Astrocyte (in vitro differentiated cells and primary cell): ENCODE measurements at regions not wholly inside any gene's neighbourhood (a gene's known extent, or its start where the extent isn't known, plus 50 kb on each side); places are given as distances from the start of the nearest gene placed in this dataset.
"Not testable (repeated sequence)": the region's sequence is repeated elsewhere in the genome, so short reads cannot be mapped to it uniquely, and the experiment has no call there.

Experiments
- DNase-seq: peaks from one replicate; pipeline ENCODE4 v3.0.0-alpha.2; 2010; ENCODE audit warnings: low read depth
- FAIRE-seq: peaks from 2 replicates; lab custom pipeline; 2011; peaks lifted over from hg19 to GRCh38; lab: Jason Lieb, UNC
- H2AFZ ChIP-seq: 2 replicates; pipeline ENCODE4 v1.6.0; 2012; ENCODE audit warnings: low read depth, low read length, inconsistent platforms
- H3K27ac ChIP-seq: 2 replicates; pipeline ENCODE4 v1.5.1; 2011; ENCODE audit warnings: low read depth, low read length, inconsistent platforms
- H3K27me3 ChIP-seq: 2 replicates; pipeline ENCODE4 v1.6.0; 2011; ENCODE audit warnings: low read length, inconsistent platforms; ENCODE audit not compliant: insufficient read depth
- H3K36me3 ChIP-seq: 2 replicates; pipeline ENCODE4 v1.5.1; 2011; ENCODE audit warnings: low read length, inconsistent platforms; ENCODE audit not compliant: insufficient read depth
- H3K4me1 ChIP-seq: 2 replicates; pipeline ENCODE4 v1.5.1; 2011; ENCODE audit warnings: low read length, inconsistent platforms; ENCODE audit not compliant: insufficient read depth
- H3K4me2 ChIP-seq: 2 replicates; pipeline ENCODE4 v1.6.0; 2012; ENCODE audit warnings: low read length, inconsistent platforms
- H3K4me3 ChIP-seq: 2 replicates; pipeline ENCODE4 v1.5.1; 2011; ENCODE audit warnings: low read depth, mild to moderate bottlenecking, low read length, inconsistent platforms; ENCODE audit not compliant: insufficient read depth
- H3K79me2 ChIP-seq: 2 replicates; pipeline ENCODE4 v1.6.0; 2012; ENCODE audit warnings: mild to moderate bottlenecking, low read length, inconsistent platforms; ENCODE audit not compliant: insufficient read depth
- H3K9ac ChIP-seq: 2 replicates; pipeline ENCODE4 v1.6.0; 2012; ENCODE audit warnings: mild to moderate bottlenecking, low read length, inconsistent platforms
- H3K9me3 ChIP-seq: 2 replicates; pipeline ENCODE4 v1.5.1; 2012; ENCODE audit warnings: low read depth, mild to moderate bottlenecking, low read length, inconsistent platforms; ENCODE audit not compliant: insufficient read depth
- H4K20me1 ChIP-seq: 2 replicates; pipeline ENCODE4 v1.6.0; 2012; ENCODE audit warnings: low read length, inconsistent platforms; ENCODE audit not compliant: insufficient read depth
- H3K27ac Mint-ChIP-seq: one replicate; pipeline ENCODE4 v1.8.0; 2021; ENCODE audit warnings: mild to moderate bottlenecking, mixed read lengths; ENCODE audit not compliant: unreplicated experiment
- H3K27me3 Mint-ChIP-seq: one replicate; pipeline ENCODE4 v1.8.0; 2021; ENCODE audit warnings: low read depth, mixed read lengths; ENCODE audit not compliant: unreplicated experiment
- H3K36me3 Mint-ChIP-seq: one replicate; pipeline ENCODE4 v1.8.0; 2021; ENCODE audit warnings: low read depth, mixed read lengths; ENCODE audit not compliant: unreplicated experiment
- H3K4me1 Mint-ChIP-seq: one replicate; pipeline ENCODE4 v1.8.0; 2021; ENCODE audit warnings: low read depth, mixed read lengths; ENCODE audit not compliant: unreplicated experiment
- H3K4me3 Mint-ChIP-seq: one replicate; pipeline ENCODE4 v1.8.0; 2021; ENCODE audit warnings: mild to moderate bottlenecking, moderate library complexity, mixed read lengths; ENCODE audit not compliant: unreplicated experiment
- H3K9me3 Mint-ChIP-seq: one replicate; pipeline ENCODE4 v1.8.0; 2021; ENCODE audit warnings: mild to moderate bottlenecking, mixed read lengths; ENCODE audit not compliant: unreplicated experiment
- EZH2 ChIP-seq: IDR thresholded peaks from 2 replicates; pipeline ENCODE4 v1.6.1; 2012; ENCODE audit warnings: mild to moderate bottlenecking, low read length, inconsistent platforms; ENCODE audit not compliant: insufficient read depth
- TF ChIP-seq, protein P1 (sequence below): IDR thresholded peaks from 2 replicates; pipeline ENCODE4 v1.5.1; 2011; ENCODE audit warnings: low read depth, mild to moderate bottlenecking, inconsistent platforms, low read length, moderate library complexity; ENCODE audit not compliant: insufficient read depth

DNA sequence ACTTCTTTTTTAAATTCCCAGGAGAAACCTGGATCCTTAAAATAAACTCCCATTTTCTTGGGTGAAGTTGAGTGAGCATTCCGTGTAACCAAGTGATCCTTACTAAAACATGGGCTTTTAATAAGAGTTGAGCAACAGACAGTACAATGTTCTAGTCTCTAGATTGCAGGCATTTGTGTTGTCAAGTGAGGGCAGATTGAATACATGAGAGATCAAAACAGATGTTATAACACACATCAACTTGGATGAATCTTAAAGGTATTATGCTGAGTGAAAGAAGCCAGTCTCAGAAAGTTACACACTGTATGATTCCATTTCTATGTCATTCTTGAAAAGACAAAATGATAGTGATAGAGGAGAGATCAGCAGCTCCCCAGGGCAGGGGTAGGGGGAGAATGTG is 213.9 kb upstream of the CCDC196 start:
- no peaks in the 10 kb centered on the region for H3K79me2 ChIP-seq
- Mint-ChIP-seq H3K9me3 (peaks cover 3% of the 10 kb centered on the region), H3K4me1 (no peaks in the 10 kb centered on the region), H3K27me3 (peaks cover 7% of the 10 kb centered on the region), H3K27ac (no peak overlapping the region), H3K4me3 (no peak overlapping the region), H3K36me3 (no peaks in the 10 kb centered on the region)
- no peak overlapping the region for H3K9ac ChIP-seq
- no peak overlapping the region for H3K27ac ChIP-seq
- TF ChIP-seq, protein P1, sequence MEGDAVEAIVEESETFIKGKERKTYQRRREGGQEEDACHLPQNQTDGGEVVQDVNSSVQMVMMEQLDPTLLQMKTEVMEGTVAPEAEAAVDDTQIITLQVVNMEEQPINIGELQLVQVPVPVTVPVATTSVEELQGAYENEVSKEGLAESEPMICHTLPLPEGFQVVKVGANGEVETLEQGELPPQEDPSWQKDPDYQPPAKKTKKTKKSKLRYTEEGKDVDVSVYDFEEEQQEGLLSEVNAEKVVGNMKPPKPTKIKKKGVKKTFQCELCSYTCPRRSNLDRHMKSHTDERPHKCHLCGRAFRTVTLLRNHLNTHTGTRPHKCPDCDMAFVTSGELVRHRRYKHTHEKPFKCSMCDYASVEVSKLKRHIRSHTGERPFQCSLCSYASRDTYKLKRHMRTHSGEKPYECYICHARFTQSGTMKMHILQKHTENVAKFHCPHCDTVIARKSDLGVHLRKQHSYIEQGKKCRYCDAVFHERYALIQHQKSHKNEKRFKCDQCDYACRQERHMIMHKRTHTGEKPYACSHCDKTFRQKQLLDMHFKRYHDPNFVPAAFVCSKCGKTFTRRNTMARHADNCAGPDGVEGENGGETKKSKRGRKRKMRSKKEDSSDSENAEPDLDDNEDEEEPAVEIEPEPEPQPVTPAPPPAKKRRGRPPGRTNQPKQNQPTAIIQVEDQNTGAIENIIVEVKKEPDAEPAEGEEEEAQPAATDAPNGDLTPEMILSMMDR: no peak
- no peak for TF ChIP-seq EZH2
- H2AFZ ChIP-seq: no peak overlapping the region
- no peaks in the 10 kb centered on the region for H3K9me3 ChIP-seq
- H4K20me1 ChIP-seq: no peaks in the 10 kb centered on the region
- FAIRE-seq (no peak), DNase-seq (no peak)
- no peaks in the 10 kb centered on the region for H3K27me3 ChIP-seq
- no peak overlapping the region for H3K4me2 ChIP-seq
- H3K36me3 ChIP-seq: no peaks in the 10 kb centered on the region
- H3K4me3 ChIP-seq: no peak overlapping the region
- H3K4me1 ChIP-seq: no peaks in the 10 kb centered on the region

DNA sequence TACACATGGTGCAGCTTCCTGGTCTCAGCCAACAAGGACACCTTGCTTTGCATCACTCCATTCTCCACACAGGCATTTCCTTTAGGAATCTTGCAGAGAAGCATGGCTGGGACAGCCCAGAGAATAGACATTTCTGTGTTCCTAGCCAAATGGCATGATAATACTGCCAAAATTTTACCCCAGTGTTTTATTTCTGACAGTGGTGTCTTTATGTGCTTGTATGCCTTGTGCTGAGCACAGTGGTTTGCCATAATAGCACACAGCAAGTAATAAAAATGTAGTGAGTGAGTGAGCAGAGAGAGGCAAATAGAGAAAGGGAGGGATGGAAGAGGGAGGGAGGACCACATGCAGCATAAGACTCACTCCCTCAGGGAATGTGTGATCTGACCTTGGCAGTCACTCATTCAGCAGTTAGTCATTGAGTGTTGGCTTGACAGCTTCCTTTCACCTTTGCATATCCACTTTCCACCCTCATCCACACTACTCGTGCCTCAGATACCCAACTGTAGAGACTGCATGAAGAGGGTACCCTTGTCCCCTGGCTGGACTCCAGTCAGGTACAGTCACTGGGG is 212.8 kb upstream of the CCDC196 start:
- H3K9ac ChIP-seq: no peak overlapping the region
- no peak overlapping the region for H3K27ac ChIP-seq
- no peaks in the 10 kb centered on the region for H3K36me3 Mint-ChIP-seq
- no peak overlapping the region for H3K4me3 Mint-ChIP-seq
- FAIRE-seq: no peak
- no peaks in the 10 kb centered on the region for H3K36me3 ChIP-seq
- DNase-seq: no peak
- no peaks in the 10 kb centered on the region for H3K4me1 ChIP-seq
- H3K79me2 ChIP-seq: no peaks in the 10 kb centered on the region
- TF ChIP-seq, protein P1: no peak
- no peak for TF ChIP-seq EZH2
- H4K20me1 ChIP-seq: no peaks in the 10 kb centered on the region
- H2AFZ ChIP-seq: no peak overlapping the region
- H3K4me3 ChIP-seq: no peak overlapping the region
- no peaks in the 10 kb centered on the region for H3K27me3 ChIP-seq
- H3K27me3 Mint-ChIP-seq: peaks cover 7% of the 10 kb centered on the region
- H3K4me2 ChIP-seq: no peak overlapping the region
- no peaks in the 10 kb centered on the region for H3K9me3 ChIP-seq
- H3K27ac Mint-ChIP-seq: no peak overlapping the region
- no peaks in the 10 kb centered on the region for H3K4me1 Mint-ChIP-seq
- H3K9me3 Mint-ChIP-seq: peaks cover 3% of the 10 kb centered on the region

DNA sequence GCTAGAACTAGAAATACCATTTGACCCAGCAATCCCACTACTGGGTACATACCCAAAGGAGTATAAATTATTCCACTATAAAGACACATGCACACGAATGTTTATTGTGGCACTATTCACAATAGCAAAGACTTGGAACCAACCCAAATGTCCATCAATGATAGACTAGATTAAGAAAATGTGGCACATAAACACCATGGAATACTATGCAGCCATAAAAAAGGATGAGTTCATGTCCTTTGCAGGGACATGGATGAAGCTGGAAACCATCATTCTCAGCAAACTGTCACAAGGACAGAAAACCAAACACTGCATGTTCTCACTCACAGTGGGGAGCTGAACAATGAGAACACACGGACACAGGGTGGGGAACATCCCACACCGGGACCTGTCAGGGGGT is 207.8 kb upstream of the CCDC196 start:
- H3K27ac ChIP-seq, H3K27me3 ChIP-seq, H4K20me1 ChIP-seq, H3K4me1 ChIP-seq, H3K4me3 ChIP-seq, H3K27ac Mint-ChIP-seq, H3K9me3 ChIP-seq, DNase-seq, H3K4me3 Mint-ChIP-seq, H2AFZ ChIP-seq, H3K9ac ChIP-seq, FAIRE-seq, H3K36me3 Mint-ChIP-seq, H3K27me3 Mint-ChIP-seq, H3K9me3 Mint-ChIP-seq, H3K4me1 Mint-ChIP-seq, H3K36me3 ChIP-seq, H3K4me2 ChIP-seq, H3K79me2 ChIP-seq: not testable (repeated sequence)
